ENCODE measurements at regions not wholly inside any gene's neighbourhood (a gene's known extent, or its start where the extent isn't known, plus 50 kb on each side); places are given as distances from the start of the nearest gene placed in this dataset.

DNA sequence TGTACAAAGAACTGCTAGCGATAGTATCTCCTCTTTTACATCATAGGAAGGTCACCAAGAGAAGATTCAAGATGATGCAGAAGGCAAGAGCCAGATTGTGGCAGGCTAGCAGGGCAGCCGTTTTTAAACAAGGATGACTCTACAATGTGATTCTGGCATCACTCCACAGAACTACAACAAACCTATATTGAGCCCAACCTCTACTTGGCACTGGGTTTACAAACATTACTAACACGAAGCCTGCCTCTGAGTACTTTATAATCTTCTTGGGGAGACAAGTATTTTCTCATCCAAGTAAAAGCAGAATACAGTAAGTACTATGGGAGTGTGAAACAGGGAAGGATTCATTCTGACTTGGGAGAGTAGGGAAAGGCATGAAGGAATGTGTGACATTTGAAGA, 448.6 kb downstream of the ZNF608 start:
- DNase-seq = no peak

- no peak for DNase-seq
Observed at GRCh38 chr5:124292322-124292855, 454.1 kb downstream of the ZNF608 start.

GRCh38 chr5:124289641-124290311, 456.7 kb downstream of the ZNF608 start:
- no peak for DNase-seq

DNA sequence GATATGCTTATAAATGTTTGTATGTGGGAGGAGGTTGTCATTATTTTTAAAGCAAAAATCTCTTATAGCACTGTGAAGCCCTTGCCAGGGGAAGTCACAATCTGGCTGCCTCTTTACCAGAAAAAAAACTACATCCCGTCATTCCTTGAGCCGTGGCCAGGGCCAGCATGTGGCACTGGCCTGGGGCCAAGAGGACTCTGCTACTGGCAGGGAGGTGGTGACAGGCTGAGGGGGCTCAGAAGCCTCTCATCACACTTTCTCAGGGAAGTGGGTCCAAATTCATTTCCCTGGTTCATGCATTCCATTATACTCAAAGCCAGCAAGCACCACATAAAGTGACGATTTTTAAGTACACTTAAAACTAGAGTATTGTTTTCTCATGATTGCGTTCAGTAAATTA, 457.3 kb downstream of the ZNF608 start:
- no peak for DNase-seq

- DNase-seq = no peak
Observed at GRCh38 chr5:124287813-124288212, 458.6 kb downstream of the ZNF608 start.

DNA sequence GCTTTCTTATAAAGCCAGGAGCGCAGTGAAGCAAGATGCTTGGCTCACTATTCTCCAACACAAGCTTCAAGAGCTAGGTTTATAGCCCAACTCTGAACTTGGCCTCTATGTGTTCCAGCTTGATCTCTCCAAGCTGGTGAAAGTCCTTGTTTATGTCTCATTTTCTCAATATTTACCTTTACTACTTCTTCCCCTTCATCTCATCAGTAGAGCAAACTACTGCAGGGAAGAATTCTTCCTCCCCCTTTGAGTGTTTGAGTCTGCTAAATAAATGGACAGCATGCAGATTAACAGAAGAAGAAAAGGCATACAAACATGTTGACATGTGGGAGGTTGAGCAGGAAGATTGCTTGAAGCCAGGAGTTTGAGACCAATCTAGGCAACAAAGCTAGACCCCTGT, 460.7 kb downstream of the ZNF608 start:
- DNase-seq = no peak

- no peak for DNase-seq
Observed at GRCh38 chr5:124285071-124285470, 461.4 kb downstream of the ZNF608 start.

- no peak for DNase-seq
Observed at GRCh38 chr5:124283031-124283430, 463.4 kb downstream of the ZNF608 start.

GRCh38 chr5:124280079-124280478, 466.4 kb downstream of the ZNF608 start:
- no peak for DNase-seq

DNA sequence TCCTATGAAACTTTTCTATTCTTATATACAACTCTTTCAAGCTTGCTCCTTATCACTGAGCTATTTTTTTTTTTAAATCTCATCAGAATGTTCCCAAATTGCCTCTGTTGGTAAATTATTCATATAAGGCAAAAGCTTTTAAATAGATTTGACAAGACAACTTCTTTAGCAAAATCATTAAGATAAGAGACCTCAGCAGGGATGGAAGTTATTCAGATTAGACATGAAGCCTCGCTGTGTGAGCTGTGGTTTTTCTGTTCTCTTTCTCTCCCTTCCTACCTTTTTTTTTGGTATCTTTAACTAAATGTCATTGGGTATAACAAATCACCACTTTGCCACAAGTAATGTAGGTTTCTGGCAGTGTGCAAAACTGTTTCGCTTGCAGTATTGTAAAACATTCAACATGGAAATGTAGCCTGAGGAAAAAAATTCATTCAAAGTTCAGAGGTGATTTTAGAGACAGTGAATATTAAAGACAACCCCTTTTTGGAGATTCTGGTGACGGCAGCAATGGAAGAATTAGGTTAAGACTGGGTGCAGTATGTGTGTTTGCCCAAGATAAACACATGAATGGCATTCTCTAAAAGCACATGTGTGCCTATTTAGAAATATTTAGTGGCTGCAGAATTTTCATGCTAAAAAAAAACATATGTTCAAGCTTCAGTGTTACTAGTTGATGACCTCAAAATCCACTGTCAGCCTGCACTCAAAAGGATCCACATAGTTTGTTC, 467.1 kb downstream of the ZNF608 start:
- DNase-seq = no peak

DNA sequence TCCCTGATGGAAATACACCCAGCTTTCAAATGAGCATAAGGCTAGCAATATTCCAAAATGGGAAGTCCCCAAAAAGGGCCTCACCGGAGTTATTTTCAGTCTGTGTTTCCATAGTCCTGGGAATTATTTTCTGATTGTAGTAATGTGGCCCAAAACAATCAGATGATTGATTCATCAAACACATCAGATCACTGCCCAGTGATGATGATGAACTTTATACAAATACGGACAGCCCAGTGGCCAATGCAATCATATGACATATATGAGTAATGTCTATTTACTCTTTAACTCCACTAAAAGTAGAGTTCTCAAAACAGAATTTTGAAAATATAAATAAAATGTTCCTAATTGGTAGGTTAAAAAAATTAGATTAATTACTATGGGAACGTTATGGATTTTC, 467.8 kb downstream of the ZNF608 start:
- DNase-seq = no peak

DNA sequence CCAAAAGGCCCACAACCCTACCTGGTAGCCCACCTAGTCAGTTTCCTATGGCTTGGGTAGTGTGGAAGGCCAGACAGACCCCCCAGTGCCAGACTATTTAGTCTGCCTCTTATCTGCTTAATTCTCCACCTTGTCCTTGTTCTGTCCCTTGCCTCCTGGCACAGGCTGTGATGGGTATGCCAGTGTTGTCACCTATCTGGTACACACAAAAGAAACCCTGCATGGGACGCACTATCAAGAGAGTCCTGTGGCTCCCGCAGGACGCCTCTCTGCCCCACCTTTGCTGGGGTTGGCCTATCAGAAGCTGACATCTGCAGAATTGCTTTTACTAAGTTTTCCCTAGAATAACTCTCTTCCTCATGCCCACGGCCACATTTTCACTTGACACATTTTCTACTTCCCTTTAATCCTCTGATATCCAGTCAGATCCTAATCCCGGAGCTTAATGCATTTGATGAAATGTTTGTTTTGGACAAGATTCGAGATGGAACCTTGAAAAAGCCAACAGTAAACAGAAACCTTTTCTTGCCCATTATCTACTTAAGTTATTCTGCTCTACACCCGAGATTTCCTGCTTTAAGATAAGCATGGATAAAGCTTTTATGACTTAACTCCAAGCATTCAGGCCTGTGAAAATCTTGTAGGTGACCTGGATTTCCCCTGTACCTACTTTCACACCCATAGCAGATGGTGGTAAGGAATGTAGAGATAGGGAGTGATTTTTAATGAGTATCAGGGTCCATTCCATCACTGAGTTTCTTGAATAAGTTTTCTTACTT, 468.5 kb downstream of the ZNF608 start:
- DNase-seq = no peak

- DNase-seq = no peak
Observed at GRCh38 chr5:124276166-124276565, 470.3 kb downstream of the ZNF608 start.

- DNase-seq = no peak
Observed at GRCh38 chr5:124274949-124275348, 471.5 kb downstream of the ZNF608 start.

DNA sequence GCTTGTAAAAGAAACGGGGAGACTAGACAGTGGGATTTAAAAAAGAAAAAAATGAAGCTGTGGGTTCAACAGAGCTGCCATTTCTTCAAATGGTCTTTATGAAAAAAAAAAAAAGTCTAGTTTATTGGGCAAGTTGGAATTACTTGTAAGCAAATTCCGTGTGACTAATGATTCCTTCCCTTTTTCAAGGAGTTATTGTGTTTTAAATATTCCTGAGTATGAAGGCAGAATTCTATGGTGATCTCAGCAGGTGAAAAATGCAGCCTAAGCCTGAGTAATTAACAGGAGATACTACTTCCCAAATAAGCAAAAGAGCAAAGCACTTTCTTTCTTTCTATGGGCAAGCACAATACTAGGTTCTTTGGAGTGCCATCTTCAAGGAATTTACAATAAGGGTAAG, 481.9 kb downstream of the ZNF608 start:
- DNase-seq = no peak

DNA sequence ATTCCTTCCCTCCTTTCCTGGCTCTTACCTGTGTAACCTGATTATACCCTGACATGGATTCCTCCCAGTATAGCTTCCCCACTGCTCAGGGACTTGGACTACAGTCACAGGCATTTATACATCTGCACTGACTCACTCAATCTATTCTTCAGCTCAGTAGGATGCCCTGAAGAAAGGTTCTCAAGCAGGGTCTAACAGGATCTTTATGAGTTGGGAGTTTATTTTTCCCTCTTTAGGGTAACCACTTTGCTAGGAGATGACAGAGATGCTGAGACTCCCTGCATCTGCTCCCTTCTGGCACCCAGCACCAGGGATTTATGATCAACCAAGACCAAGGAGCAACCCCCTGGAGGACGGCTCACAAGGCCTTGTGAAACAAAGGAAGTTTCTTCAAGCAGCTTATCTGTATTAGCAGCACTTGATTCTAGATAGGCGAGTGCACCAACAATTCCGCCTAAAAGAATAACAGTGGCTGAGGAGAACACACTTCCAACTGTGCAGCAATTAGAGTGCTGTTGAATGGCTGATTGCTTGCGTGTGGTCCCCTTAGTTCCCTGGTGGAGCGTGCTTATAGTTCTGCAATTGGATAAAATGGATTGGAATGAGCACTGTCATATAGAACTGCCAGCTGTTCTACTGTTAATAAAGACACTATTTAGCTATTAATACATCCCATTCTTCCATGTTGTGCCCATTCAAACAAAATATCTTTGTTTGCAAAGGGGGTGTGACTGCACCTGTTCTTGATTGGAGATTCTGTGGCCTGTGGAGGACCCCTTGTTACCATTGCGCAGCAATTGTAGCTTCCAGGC, 482.6 kb downstream of the ZNF608 start:
- no peak for DNase-seq

DNA sequence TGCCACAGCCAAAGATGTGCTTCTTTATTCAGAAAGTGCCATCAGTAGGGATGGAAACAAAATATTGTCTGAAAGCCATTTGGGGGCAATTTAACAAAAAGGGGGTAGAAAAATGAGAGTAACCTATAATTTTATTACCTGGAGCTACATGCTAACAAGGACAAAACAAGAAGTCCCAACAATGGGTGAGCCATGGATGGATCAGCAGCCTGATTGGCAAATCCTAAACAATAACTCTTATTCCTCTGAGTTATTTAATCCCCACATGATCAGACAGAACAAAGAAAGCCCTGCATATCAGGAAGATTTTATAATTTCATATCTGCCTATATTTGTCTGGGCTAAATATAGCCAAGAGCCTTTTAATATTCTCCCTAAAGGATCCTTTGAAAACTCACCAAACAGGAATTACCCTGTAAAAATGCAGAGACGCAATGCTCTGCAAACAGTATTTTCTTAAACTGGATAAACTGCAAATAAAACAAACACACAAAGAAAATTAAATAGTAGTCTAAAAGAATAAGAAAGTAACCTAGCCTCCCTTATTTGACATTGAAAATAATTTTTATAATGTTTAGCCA, 483.4 kb downstream of the ZNF608 start:
- DNase-seq = no peak

DNA sequence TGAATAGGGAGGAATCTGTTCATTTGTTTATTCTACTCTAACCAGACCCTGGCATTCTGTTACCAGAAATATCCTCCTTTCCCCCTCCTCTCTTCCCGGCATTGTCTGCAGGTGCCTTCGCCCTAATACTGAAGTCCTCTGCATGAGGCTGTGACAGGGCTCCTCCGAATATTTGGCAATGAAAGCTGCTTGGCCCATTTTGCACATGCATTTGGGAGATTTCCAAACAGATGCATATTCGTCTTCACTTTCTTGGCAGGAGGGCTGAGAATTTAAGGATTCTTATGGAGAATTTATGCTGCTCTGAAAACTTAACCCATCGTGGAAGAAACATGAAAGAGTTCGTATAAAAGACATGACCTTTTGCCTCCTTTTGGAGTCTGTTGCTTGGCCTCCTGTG, 484.0 kb downstream of the ZNF608 start:
- DNase-seq = no peak

DNA sequence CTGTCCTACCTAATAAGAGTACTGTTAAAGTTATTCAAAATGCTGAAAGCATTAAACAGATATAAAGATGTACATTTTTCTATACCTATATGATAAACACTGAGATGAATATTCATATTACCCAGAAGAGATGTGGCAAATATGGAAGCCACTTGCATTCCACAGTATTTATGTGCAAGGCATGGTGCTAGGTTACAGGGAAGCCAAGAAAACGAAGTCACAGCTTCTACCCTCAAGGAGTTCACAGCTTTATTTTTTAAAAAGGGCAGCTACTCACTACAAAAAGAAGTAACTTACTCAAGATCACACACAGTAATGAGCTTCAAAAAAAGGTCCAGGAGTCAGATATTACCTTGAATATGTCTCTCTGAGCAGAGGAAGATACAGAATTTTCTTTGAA, 484.6 kb downstream of the ZNF608 start:
- no peak for DNase-seq

GRCh38 chr5:124260921-124261515, 485.4 kb downstream of the ZNF608 start:
- DNase-seq = no peak

DNA sequence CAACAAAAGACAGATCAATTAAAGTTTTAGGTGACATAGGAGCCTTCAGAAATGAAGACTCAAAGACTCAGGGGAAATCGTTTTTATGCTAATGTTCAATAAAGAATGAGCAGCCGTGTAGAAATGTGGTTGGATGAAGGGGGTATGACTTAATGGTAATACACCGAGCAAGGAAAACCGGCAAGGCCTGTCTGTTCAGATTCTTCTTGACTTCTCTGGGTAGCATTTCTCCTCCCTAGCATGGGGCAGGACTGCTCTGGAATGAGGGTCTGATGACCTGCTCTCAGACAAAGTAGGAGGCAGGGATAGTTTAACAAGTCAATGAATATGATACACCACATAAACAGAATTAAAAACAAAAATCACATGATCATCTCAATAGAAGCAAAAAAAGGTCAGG, 487.4 kb downstream of the ZNF608 start:
- no peak for DNase-seq

- no peak for DNase-seq
Observed at GRCh38 chr5:124257048-124257447, 489.4 kb downstream of the ZNF608 start.
